ENCODE measurements at regions not wholly inside any gene's neighbourhood (a gene's known extent, or its start where the extent isn't known, plus 50 kb on each side); places are given as distances from the start of the nearest gene placed in this dataset.

DNA sequence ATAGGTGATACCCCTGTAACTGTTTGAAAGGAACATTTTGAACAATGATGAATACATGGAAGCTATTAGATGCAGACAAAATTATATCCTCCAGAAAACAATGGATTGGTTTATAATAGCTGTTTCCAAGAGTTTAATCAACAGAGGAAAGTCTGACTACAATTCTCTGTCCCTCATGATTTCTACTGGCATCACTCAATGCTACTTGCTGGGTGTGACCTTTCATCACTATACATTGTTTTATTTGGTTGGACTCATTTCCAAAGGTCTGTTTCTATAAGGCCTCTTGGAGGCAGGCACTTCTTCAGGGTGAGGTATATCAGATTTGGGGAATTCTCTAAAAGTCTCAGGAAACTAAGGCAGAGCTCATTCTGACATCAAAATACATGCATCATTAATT, 636.1 kb upstream of the SLC8A1 start:
- intact Hi-C loops (cut with DNase I) = no loop called here
- ATAC-seq = no peak
- no peak for DNase-seq

DNA sequence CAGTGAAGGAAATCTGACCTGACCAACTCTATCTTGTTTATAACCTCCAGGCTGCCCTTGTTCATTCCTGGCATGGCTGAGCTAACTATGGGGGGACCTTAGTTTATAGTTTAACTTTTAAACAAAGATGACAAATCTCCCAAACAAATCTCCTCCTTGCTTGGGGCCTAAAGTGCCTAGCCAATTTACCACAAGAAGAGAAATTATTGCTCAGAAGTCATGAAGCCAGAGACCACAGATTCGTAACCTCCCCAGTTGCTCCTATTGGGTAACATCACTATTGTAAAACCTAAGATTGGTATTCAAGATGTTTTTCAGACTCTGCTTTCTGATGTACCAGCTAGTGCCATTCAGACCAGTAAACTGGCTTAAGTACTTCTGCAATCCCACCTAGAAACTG, 649.4 kb upstream of the SLC8A1 start:
- intact Hi-C loops (cut with DNase I) = no loop called here
- ATAC-seq (no peak), DNase-seq (no peak)

DNA sequence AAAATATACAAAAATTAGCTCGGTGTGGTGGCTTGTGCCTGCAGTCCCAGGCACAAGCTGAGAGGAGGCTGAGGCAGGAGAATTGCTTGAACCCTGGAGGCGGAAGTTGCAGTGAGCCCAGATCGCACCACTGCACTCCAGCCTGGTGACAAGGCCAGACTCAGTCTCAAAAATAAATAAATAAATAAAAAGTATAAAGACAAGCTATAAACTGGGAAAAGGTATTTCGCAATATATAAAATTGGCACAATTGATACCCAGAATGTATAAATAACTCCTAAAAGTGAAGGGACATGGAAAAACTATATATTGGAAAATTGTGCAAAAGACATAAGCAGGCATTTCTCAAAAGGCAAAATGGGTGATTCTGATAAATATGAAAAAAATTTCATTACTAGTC, 657.9 kb upstream of the SLC8A1 start:
- DNase-seq (no peak), ATAC-seq (no peak)
- intact Hi-C loops (cut with DNase I) = no loop called here

DNA sequence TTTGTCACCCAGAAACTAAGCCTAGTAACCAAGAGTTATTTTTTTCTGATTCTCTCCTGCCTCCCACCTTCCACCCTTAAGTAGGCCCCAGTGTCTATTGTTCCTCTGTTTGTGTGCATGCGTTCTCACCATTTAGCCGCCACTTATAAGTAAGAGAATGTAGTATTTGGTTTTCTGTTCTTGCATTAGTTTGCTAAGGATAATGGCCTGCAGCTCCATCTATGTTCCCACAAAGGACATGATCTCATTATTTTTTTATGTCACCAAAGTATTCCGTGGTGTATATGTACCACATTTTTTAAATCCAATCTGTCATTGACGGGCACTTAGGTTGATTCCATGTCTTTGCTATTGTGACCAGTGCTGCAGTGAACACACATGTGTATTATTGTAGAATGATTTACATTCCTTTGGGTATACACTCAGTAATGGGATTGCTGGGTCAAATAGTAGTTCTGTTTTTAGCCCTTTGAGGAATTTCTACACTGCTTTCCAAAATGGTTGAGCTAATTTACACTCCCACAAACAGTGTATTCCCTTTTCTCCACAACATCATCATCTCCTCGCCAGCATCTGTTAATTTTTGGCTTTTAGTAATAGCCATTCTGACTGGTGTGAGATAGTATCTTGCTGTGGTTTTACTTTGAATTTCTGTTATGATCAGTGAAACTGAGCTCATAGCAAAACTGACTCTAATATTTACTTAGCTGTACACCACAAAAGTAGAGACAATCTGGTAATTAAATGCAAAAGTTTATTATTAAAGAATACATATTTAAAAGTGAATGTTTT, 660.1 kb upstream of the SLC8A1 start:
- peak in 1 of 2 donors; percentile 23 for ATAC-seq
- intact Hi-C loops (cut with DNase I) = no loop called here
- no peak for DNase-seq

DNA sequence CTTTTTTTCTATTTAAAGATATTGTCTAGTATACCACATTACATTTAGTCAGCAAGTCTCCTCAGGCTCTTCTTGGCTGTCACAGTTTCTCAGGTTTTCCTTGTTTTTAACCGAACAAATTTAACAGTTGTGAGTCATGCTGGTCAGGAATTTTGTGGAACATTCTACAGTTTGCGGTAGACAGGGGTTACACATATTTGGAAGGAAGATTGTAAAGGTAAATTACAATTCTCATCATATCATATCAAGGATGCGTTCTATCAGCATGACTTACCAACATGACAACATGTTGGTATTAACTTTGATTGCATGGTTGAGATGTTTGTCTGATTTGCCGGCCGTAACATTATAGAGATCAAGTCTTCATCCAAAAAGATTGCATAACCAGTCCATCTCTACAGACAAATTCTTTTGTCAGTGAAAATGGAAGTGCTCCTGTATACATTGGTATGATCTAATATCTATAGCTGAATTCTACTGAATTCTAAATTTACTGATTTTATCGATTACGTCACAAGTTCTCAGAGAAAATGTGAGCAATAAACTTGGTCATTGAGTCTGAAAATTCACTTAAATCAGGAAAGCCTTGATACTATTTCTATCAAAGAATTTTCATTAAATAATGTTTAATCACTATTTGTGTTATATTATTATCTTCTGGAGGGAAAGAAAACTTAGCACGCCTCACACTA, 664.4 kb upstream of the SLC8A1 start:
- ATAC-seq (peak in 1 of 2 donors; percentile 46), DNase-seq (no peak)
- intact Hi-C loops (cut with DNase I) = no loop called here

DNA sequence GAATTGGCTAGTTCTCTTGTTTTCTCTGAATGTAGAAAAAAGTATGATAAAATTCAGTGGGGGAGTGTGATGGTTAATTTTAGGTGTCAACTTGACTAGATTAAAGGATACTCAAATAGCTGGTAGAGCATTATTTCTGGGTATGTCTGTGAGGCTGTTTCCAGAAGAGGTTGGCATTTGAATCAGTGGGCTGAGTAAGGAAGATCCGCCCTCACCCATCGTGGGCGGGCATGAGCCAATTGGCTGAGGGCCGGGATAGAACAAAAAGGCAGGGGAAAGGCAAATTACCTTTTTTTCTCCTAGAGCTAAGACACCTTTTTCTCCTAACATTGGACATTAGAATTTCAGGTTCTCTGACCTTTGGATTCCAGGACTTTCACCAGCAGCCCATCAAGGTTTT, 667.6 kb upstream of the SLC8A1 start:
- intact Hi-C loops (cut with DNase I) = no loop called here
- ATAC-seq = peak; percentile 47 to 82

DNA sequence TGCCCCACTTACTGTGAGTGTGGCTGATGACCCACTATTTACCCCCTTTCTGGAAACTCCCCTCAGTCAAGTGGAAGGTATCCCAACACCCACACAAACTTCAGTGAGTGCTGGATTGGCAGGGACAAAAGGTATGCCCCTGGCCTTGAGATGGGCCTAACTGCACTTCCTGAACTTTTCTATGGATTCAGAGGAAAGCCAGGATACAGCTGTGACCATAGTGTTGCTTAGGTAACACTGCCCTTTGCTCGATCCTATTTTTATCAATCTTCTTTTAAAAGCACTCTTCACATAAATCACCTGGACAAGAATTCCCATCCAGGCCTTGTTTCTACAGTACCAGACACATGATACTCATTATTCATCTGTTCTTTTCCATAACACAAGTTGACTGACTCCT, 671.5 kb upstream of the SLC8A1 start:
- intact Hi-C loops (cut with DNase I) = no loop called here
- no peak for DNase-seq
- no peak for ATAC-seq

More for the DNA sequence above, 667.6 kb upstream of the SLC8A1 start:
- no peak for DNase-seq

DNA sequence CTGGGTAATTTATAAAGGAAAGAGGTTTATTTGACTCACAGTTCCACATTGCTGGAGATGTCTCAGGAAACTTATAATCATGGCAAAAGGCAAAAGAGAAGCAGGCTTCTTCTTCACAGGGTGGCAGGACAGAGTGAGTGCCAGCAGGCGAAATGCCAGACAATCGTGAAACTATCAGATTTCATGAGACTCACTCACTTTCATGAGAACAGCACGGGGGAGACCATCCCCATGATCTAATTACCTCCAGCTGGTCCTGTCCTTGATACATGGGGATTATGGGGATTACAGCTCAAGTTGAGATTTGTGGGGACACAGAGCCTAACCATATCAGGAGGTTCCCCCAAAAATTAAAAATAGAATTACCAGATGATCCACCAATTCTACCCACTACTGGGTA, 675.5 kb upstream of the SLC8A1 start:
- ATAC-seq (no peak), DNase-seq (no peak)
- intact Hi-C loops (cut with DNase I) = no loop called here

DNA sequence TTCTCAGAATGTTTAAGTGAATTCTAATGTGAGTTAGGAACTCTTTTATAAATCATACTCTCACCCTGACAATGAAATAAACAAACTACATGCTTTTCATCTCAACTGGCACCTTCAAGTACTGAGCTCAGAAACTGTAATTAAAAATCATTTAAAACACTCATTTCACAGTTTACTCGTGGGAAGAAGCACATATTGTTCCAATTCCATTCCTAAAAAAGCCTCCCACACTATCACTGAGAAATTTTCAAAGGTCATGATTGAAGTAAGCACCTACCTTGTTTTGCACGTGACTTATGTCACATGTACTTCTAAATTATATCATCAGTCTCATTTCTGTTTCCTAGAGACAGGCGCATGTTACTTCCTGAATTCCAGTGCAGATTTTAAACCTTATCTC, 678.1 kb upstream of the SLC8A1 start:
- intact Hi-C loops (cut with DNase I) = no loop called here
- ATAC-seq = no peak
- no peak for DNase-seq

DNA sequence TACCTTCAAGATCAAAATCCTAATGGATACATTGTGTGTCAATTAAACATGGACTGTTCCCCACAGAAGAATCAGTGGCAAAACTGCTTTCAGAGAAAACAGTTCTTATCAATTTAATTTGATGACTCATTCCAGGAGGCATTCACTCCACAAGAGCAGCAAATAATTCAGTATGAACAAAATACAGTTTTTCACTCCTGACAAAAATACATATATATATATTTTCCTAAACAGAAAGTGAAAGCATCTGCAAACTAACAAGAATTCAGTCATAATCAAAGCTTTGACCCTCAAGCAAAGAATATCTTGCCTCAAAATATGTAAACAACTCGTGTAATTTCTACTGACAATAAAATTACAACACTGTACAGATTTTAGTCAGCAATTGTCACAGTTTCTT, 685.1 kb upstream of the SLC8A1 start:
- ATAC-seq (no peak), DNase-seq (no peak)
- intact Hi-C loops (cut with DNase I) = no loop called here

DNA sequence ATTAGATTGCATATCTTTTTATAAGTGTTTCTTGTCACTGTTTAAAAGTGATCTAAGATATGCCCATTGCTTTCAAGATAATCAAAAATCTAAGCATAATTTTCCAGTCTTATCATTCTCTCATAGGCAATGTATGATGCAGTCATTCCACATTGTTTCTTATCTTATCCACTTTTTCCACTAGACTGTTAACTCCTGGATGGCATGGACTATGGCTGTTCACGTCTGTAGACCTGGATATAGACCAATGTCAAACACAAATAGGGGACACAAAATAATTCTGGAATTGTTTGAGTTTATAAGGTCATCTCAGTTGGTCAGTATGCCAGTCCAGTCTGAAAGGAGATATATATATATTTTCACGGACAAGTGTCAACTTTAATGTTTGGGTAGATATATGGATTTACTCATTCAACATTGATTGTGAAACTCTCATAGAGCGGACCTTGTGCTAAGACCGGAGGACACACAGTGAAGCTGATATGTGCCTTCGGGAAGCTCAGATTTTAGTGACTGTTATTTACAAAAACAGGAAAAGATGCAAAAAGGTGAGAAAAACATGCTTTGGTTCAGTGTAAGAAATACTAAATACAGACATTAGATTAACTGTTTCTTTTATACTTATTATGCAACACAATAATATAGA, 689.4 kb upstream of the SLC8A1 start:
- no peak for DNase-seq
- no peak for ATAC-seq
- intact Hi-C loops (cut with DNase I) = no loop called here

DNA sequence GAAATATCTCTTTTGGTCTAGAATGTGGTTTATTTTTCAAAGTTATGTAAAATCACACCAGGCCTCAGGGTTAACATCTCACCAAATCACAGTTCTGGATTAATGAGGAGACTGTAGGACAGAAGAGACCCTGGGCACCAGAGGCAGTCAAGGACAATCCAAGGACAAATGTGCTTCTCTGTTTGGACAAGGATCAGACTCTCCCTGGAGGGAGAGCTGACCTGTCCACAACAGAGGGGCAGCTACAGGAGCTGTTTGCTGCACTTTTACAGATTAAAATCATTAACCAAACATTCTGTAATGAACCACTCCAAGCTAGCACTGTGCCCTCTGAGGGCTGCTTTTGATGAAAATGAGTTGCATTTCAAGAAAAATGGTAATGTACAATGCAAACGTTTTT, 690.6 kb upstream of the SLC8A1 start:
- no peak for DNase-seq
- no peak for ATAC-seq
- intact Hi-C loops (cut with DNase I) = no loop called here

DNA sequence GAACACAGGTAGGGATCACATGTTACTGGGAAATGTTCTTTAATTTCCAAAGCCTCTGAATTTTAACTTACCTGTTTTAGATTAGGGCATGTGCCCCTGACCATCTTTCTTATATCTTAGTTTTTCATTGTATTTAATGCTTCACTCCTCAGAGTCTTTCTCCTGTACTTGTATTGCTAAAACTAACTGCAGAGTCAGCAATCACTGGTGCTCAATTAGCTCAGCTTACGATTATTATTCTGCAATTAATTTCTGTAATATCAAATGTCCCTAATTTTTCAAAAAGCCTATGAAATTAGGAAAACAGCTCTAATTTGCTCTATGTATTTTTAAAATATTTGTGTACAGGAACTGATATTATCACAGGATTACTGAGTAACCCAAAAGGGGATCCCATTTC, 693.2 kb upstream of the SLC8A1 start:
- intact Hi-C loops (cut with DNase I) = no loop called here
- DNase-seq (no peak), ATAC-seq (no peak)

DNA sequence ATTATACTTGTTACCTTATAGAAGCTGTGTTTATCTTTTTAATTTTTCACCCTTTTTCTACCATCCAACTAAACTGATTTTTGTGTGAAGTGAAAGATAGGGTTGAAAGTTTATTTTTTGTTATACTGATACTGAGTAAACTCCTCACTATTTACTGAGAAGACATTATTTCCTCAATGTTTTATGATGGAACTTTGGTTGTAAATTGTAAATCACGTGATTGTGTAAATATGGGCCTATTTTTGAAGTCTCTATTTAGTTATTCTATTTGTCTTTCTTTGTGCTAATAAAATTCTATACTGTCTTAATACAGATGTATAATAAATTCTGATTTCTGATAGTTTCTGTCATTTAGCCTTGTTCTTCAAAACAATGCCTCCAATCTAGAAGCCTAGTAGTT, 697.2 kb upstream of the SLC8A1 start:
- DNase-seq (no peak), ATAC-seq (no peak)
- intact Hi-C loops (cut with DNase I) = no loop called here

DNA sequence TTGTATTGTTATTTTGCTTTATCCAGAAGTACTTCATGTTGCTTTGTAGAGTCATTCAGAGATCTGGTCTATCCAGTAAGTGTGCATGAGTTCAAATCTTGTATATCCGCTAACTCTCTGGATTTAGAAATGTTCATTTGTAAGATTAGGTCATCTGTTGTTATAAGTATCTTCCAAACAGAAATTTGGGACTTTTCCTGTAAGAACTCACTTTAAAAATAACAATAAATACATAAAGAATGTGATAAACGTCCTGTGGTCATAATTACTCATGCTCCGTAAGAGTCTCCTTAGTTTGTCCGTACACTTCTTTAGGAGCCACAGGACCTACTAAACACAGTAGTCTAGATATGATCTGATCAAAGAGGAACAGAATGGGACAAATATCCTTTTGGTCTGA, 699.9 kb upstream of the SLC8A1 start:
- intact Hi-C loops (cut with DNase I) = no loop called here
- DNase-seq (no peak), ATAC-seq (no peak)

DNA sequence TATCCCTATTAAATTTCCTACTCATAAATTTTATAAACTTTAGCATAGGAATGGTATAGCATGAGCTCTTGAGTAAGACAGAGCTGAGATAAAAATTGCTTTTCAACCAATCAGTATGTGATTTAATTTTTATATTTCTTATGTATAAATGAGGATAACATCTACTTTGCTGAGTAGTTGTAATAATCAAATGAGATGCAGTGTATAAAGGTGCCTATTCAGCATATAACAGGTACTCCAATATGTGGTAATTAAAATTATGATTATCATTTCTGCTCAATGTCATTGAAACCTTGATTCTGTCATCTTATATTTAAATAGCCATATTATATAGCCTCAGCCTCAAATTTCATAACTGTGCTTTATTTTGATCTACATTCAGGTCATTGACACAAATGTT, 700.4 kb upstream of the SLC8A1 start:
- no peak for ATAC-seq
- DNase-seq = no peak
- intact Hi-C loops (cut with DNase I) = no loop called here

DNA sequence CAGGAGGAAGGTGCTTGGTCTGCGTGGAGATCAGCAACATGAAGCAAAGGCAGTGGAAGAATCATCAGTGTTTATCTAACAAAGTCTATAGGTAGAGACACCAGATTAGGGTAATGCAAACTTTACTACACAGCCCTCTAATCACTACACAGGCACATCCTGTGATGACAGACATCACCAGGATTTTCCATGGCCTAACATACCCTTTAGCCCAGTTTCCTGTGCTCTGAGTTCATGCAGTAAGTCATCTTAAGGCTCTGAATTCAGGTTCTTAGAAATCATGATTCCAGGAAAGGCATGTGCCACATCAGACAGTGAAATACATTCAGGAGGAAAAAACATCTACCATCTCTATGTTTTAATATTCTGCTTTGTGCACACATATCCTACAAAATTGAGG, 708.5 kb upstream of the SLC8A1 start:
- no peak for ATAC-seq
- intact Hi-C loops (cut with DNase I) = no loop called here
- no peak for DNase-seq

DNA sequence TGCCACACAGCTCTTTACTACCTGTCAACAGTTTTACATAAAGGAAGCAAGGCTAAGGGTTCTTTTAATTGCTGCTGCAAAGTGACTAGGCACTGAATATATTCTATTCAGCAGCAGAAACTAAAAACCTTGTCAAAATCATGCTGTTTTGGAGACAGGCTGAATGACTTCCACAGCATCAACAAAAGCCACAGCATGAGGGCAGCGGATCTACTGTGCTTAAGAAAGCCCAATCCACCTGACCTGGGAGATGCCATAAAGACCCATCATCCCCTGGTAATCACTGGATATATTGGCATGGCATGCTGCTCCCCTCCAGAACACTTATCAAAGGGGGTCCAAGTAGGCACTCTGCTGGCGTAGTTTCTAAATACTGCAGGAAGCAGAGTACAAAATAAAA, 715.1 kb upstream of the SLC8A1 start:
- no peak for DNase-seq
- ATAC-seq = no peak
- intact Hi-C loops (cut with DNase I) = no loop called here

DNA sequence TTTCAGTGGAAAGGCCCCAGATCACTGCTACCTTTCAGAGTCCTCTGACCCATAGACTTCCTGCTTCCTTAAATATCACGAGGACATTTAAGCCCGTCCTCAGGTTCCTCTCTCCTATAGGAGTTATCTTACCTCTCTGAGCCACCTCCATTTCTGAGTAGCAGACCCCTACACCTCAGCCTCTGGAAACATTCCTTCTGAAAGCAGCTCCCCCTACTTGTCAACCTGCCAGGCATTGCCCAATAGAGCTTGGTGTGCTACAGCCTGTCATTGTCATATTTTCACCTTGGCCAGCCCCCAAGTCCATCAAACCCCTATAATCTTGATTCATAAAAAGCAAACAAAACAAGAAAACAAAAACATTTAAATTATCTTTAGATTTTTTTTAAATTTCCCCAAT, 717.9 kb upstream of the SLC8A1 start:
- DNase-seq = no peak
- intact Hi-C loops (cut with DNase I) = no loop called here
- ATAC-seq = no peak

DNA sequence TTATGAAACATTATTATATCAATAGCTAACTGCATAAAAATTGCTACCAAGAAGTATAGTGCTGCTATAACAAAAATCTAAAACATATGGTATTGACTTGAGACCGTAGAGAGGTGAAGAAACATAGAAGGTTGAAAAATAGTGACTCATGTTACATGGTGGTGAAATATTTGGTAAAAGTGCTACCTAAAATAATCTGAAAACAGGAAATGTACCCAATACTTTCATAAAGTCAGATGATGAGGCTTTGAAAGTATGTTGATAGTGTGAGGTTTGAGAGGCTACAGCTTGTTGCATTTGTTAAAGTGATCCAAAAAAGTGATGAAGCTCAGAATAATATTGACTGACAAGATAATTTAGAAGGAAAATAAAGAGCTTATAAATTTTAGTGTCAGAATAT, 718.7 kb upstream of the SLC8A1 start:
- DNase-seq (no peak), ATAC-seq (no peak)
- intact Hi-C loops (cut with DNase I) = no loop called here

DNA sequence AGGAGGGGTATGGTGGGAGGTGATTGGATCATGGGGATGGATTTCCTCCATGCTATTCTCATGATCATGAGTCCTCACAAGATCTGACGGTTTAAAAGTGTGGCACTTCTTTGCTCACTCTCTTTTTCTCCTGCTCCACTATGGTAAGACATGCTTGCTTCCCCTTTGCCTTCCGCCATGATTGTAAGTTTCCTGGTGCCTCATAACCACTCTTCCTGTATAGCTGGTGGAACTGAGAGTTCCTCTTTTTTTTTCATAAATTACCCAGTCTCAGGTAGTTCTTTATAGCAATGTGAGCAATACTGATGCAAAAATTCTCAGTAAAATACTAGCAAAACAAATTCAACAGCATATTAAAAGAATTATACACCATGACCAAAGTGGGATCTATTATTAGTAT, 728.5 kb upstream of the SLC8A1 start:
- intact Hi-C loops (cut with DNase I) = no loop called here
- ATAC-seq (no peak), DNase-seq (no peak)

Data from left cardiac atrium (tissue), 4 donors.